OCI-LY7 (cell line): ENCODE measurements at regions not wholly inside any gene's neighbourhood (a gene's known extent, or its start where the extent isn't known, plus 50 kb on each side); places are given as distances from the start of the nearest gene placed in this dataset.
A peak's percentile ranks its signal among the peaks of the same experiment; 100 is the strongest.
"Not testable (repeated sequence)": the region's sequence is repeated elsewhere in the genome, so short reads cannot be mapped to it uniquely, and the experiment has no call there.

Experiments used
- BruUV-seq: library from RNA; stranded (reverse); fragments of 400-500 nt; replicated peaks from 2 replicates; lab custom pipeline; 2021; lab: Mats Ljungman, UMichigan
- CTCF ChIA-PET: fragments of 300-600 bp; sonication (Branson Sonifier 250); formaldehyde crosslinking; loops from one replicate; lab custom pipeline; 2022; ENCODE audit warnings: antibody characterized with exemption; ENCODE audit not compliant: unreplicated experiment; lab: Charles Lee
- POLR2A ChIA-PET: fragments of 300-600 bp; sonication (Branson Sonifier 250); formaldehyde crosslinking; loops from one replicate; lab custom pipeline; 2022; ENCODE audit warnings: antibody characterized with exemption; lab: Charles Lee
- DNase-seq: peaks from one replicate; pipeline ENCODE4 v3.0.0-alpha.2; 2015; ENCODE audit warnings: low spot score
- H2AFZ ChIP-seq: fragments of 200-600 bp; sonication (generic), shearing (Covaris generic); 2 replicates; pipeline ENCODE4 v1.6.1; 2014; ENCODE audit warnings: mild to moderate bottlenecking, antibody characterized with exemption, low read length, moderate library complexity
- H3K27ac ChIP-seq: fragments of 200-600 bp; sonication (generic); 2 replicates; pipeline ENCODE4 v1.5.1; 2014; ENCODE audit warnings: mixed run types, low read depth, mild to moderate bottlenecking, moderate library complexity, low read length, inconsistent platforms; ENCODE audit not compliant: poor library complexity, severe bottlenecking
- H3K36me3 ChIP-seq: fragments of 200-600 bp; sonication (generic); 2 replicates; pipeline ENCODE4 v1.6.1; 2014; ENCODE audit warnings: mild to moderate bottlenecking, antibody characterized with exemption, low read length, moderate library complexity, mixed read lengths; ENCODE audit not compliant: insufficient read depth
- H3K4me1 ChIP-seq: fragments of 200-600 bp; sonication (generic); 2 replicates; pipeline ENCODE4 v1.5.1; 2014; ENCODE audit warnings: mild to moderate bottlenecking, low read length; ENCODE audit not compliant: insufficient read depth, poor library complexity, severe bottlenecking
- H3K4me2 ChIP-seq: fragments of 200-600 bp; sonication (generic); 2 replicates; pipeline ENCODE4 v1.6.1; 2014; ENCODE audit warnings: mild to moderate bottlenecking, low read length
- H3K4me3 ChIP-seq: fragments of 200-600 bp; sonication (generic); 2 replicates; pipeline ENCODE4 v1.5.1; 2014; ENCODE audit warnings: mild to moderate bottlenecking, low read depth, low read length; ENCODE audit not compliant: poor library complexity, severe bottlenecking
- H3K79me2 ChIP-seq: fragments of 200-600 bp; sonication (generic); 2 replicates; pipeline ENCODE4 v1.6.1; 2016; ENCODE audit warnings: low read depth, mild to moderate bottlenecking, low read length, moderate library complexity, mixed read lengths; ENCODE audit not compliant: insufficient read depth
- H3K9me2 ChIP-seq: fragments of 200-600 bp; sonication (generic); 2 replicates; pipeline ENCODE4 v1.6.1; 2016; ENCODE audit warnings: mild to moderate bottlenecking, low read length, mixed read lengths; ENCODE audit not compliant: insufficient read depth
- H3K9me3 ChIP-seq: fragments of 200-600 bp; sonication (generic); 2 replicates; pipeline ENCODE4 v1.6.1; 2014; ENCODE audit warnings: mild to moderate bottlenecking, mixed run types, low read length, mixed read lengths
- H4K20me1 ChIP-seq: fragments of 200-600 bp; sonication (generic); 2 replicates; pipeline ENCODE4 v1.6.1; 2014; ENCODE audit warnings: mild to moderate bottlenecking, antibody characterized with exemption, low read length, moderate library complexity, mixed read lengths; ENCODE audit not compliant: insufficient read depth
- EZH2phosphoT487 ChIP-seq: fragments of 200-600 bp; sonication (generic); IDR thresholded peaks from 2 replicates; pipeline ENCODE4 v1.6.1; 2018; ENCODE audit warnings: low read depth, borderline replicate concordance, mild to moderate bottlenecking, mixed run types, antibody characterized with exemption, low read length, moderate library complexity, mixed read lengths
- intact Hi-C: fragments of 100-400 bp; cut with micrococcal nuclease; formaldehyde crosslinking; loops from one replicate; pipeline ENCODE4 v1.10.0; 2022; ENCODE audit not compliant: unreplicated experiment
- TF ChIP-seq, protein P1 (sequence below): fragments of 200-600 bp; sonication (generic); conservative IDR thresholded peaks from 2 replicates; pipeline ENCODE4 v1.5.1; 2014; ENCODE audit warnings: mild to moderate bottlenecking, antibody characterized with exemption, low read length, moderate library complexity, mixed read lengths

DNA sequence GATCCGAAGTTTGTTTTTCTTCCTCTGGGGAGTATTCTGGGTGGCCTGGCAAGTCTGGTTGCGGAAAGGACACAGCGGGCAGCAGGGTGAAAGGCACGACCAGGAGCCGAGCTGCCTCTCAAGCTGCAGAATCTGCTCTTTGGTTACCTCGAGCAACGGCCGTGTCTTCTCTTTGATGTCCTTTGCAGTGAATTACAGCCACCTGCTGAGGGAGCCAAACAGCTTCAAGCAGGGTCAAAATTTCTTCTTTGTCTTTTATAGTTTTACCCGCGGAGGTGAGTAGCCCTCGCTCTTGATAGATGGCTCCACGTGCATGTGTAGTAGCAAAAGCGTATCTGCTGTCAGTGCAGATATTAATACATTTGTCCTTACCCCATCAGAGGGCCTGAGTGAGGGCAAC is 177.3 kb upstream of the MBL2 start:
- ChIA-PET POLR2A (interaction anchor here (0.8 kb wide), 1 partner anchor 149 kb away, joined by 4 read pairs; no protein-coding TSS in a partner anchor), CTCF (no interaction called here)
- no peak overlapping the region for H3K4me3 ChIP-seq
- no peaks in the 10 kb centered on the region for H3K9me3 ChIP-seq
- no peak overlapping the region for H2AFZ ChIP-seq
- no peaks in the 10 kb centered on the region for H4K20me1 ChIP-seq
- no peaks in the 10 kb centered on the region for H3K4me1 ChIP-seq
- no peaks in the 10 kb centered on the region for H3K79me2 ChIP-seq
- no peaks in the 10 kb centered on the region for H3K36me3 ChIP-seq
- no peaks in the 10 kb centered on the region for H3K9me2 ChIP-seq
- intact Hi-C loops = loop anchor here (10.0 kb wide), 1 partner anchor 135 kb away; no protein-coding TSS in a partner anchor
- H3K4me2 ChIP-seq = no peak overlapping the region
- DNase-seq = peak; percentile 31
- TF ChIP-seq, protein P1, sequence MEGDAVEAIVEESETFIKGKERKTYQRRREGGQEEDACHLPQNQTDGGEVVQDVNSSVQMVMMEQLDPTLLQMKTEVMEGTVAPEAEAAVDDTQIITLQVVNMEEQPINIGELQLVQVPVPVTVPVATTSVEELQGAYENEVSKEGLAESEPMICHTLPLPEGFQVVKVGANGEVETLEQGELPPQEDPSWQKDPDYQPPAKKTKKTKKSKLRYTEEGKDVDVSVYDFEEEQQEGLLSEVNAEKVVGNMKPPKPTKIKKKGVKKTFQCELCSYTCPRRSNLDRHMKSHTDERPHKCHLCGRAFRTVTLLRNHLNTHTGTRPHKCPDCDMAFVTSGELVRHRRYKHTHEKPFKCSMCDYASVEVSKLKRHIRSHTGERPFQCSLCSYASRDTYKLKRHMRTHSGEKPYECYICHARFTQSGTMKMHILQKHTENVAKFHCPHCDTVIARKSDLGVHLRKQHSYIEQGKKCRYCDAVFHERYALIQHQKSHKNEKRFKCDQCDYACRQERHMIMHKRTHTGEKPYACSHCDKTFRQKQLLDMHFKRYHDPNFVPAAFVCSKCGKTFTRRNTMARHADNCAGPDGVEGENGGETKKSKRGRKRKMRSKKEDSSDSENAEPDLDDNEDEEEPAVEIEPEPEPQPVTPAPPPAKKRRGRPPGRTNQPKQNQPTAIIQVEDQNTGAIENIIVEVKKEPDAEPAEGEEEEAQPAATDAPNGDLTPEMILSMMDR = peak; percentile 66
- TF ChIP-seq EZH2phosphoT487 = no peak
- BruUV-seq = no TSS peak
- no peak overlapping the region for H3K27ac ChIP-seq

DNA sequence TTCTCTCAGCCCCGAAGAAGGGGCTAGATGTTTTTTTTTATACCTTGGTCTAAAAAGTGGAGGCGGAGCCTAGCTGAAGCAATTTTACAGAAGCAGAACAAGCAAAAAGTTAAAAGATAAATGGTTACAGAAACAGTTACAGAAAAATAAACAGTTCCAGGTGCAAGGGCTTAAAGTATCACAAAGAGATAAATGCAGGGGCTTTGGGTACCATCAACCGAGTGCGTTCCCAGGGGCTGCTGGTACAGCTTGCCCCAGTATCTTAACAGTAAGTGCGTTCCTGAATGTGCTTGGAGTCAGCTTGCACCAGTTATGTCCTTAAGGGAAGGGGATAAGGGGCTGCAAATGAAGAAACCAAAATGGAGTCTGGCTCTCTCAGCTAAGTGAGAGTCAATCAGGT is 173.9 kb upstream of the MBL2 start:
- no peak overlapping the region for H3K4me3 ChIP-seq
- no peaks in the 10 kb centered on the region for H3K9me2 ChIP-seq
- no peaks in the 10 kb centered on the region for H3K9me3 ChIP-seq
- CTCF ChIA-PET = no interaction called here
- TF ChIP-seq, protein P1 = no peak
- TF ChIP-seq EZH2phosphoT487 = no peak
- no peak overlapping the region for H2AFZ ChIP-seq
- intact Hi-C loops = no loop called here
- POLR2A ChIA-PET = interaction anchor here (0.6 to 1.7 kb wide), 2 partner anchors 11 to 136 kb away, joined by 3 read pairs; no protein-coding TSS in a partner anchor
- no peak for DNase-seq
- H3K36me3 ChIP-seq = no peaks in the 10 kb centered on the region
- no peaks in the 10 kb centered on the region for H3K4me1 ChIP-seq
- no peak overlapping the region for H3K4me2 ChIP-seq
- no TSS peak for BruUV-seq
- no peak overlapping the region for H3K27ac ChIP-seq
- H3K79me2 ChIP-seq = no peaks in the 10 kb centered on the region
- H4K20me1 ChIP-seq = no peaks in the 10 kb centered on the region

DNA sequence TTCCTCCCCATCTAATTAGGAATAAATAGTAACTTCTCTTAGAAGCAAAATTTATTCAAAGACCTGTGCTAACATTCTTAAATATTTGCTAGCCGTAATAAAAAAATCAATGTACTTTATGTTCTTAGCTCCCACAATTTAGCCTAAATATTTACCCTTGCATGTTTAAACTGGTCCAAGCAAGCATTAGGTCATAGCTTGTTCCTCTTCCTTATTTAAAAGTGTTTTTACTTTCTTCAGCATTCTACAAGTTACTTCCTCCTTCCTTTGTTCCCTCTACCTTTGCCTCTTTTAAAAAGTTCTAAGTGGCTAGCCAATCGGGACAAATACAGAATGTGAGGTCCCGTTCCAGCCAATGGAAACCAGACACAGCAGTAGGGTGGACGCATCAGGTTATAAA is 172.9 kb upstream of the MBL2 start:
- intact Hi-C loops, H2AFZ ChIP-seq, H3K9me2 ChIP-seq, BruUV-seq, H4K20me1 ChIP-seq, H3K4me3 ChIP-seq, DNase-seq, CTCF ChIA-PET, H3K79me2 ChIP-seq, H3K4me2 ChIP-seq, H3K9me3 ChIP-seq, H3K36me3 ChIP-seq, H3K4me1 ChIP-seq, H3K27ac ChIP-seq: not testable (repeated sequence)
- POLR2A ChIA-PET = interaction anchor here (0.5 to 1.7 kb wide), 2 partner anchors 12 to 632 kb away, joined by 3 read pairs; no protein-coding TSS in a partner anchor
